GM12878 (cell line): ENCODE measurements at regions not wholly inside any gene's neighbourhood (a gene's known extent, or its start where the extent isn't known, plus 50 kb on each side); places are given as distances from the start of the nearest gene placed in this dataset.

ENCODE experiments used
- ATAC-seq: fragments of 200-7000 bp; cut with Tn5 transposase; 3 replicates; pipeline ENCODE4 v1.9.1; 2020; ENCODE audit warnings: mild to moderate bottlenecking, moderate library complexity
- BruUV-seq: library from RNA; stranded (reverse); fragments of 400-500 nt; replicated peaks from 2 replicates; lab custom pipeline; 2021; lab: Mats Ljungman, UMichigan
- CTCF ChIA-PET: fragments of 300-600 bp; sonication (Branson Sonifier 250); formaldehyde crosslinking; extraction: SDS; loops from one replicate; lab custom pipeline; 2021; ENCODE audit warnings: inconsistent platforms; lab: Yijun Ruan, JAX
- POLR2A ChIA-PET: fragments of 350-600 bp; formaldehyde crosslinking; extraction: SDS; loops from one replicate; lab custom pipeline; 2021; ENCODE audit warnings: inconsistent platforms; lab: Charles Lee
- RAD21 ChIA-PET: fragments of 300-600 bp; sonication (Branson Sonifier 250); formaldehyde crosslinking; loops from one replicate; lab custom pipeline; 2023; ENCODE audit warnings: antibody characterized with exemption; ENCODE audit not compliant: unreplicated experiment; lab: Charles Lee
- SMC1A ChIA-PET: fragments of 300-600 bp; sonication (Branson Sonifier 250); formaldehyde crosslinking; loops from one replicate; lab custom pipeline; 2023; ENCODE audit not compliant: unreplicated experiment, uncharacterized antibody; lab: Charles Lee
- DNase-seq: peaks from one replicate; pipeline ENCODE4 v3.0.0-alpha.2; 2011; ENCODE audit warnings: low read depth, low spot score
- FAIRE-seq: peaks from 3 replicates; lab custom pipeline; 2011; peaks lifted over from hg19 to GRCh38; lab: Jason Lieb, UNC
- H2AFZ ChIP-seq: 2 replicates; pipeline ENCODE4 v1.6.0; 2011; ENCODE audit warnings: low read depth, low read length, control low read depth; ENCODE audit not compliant: control insufficient read depth
- H3K27ac ChIP-seq: 2 replicates; pipeline ENCODE4 v1.5.1; 2011; ENCODE audit warnings: control low read depth; ENCODE audit not compliant: control insufficient read depth, insufficient read depth
- H3K27me3 ChIP-seq, 2 experiments: replicated peaks in 1 of 2; 2 replicates each; pipeline versions ENCODE4 v1.6.0 to v1.6.1; 2011; ENCODE audit warnings: low read length in 1 of 2; ENCODE audit not compliant: control insufficient read depth in 2 of 2, insufficient read depth in 2 of 2
- H3K36me3 ChIP-seq, 2 experiments: 2 replicates each; pipeline ENCODE4 v1.5.1; 2011; ENCODE audit warnings: low read length in 1 of 2; ENCODE audit not compliant: control insufficient read depth in 2 of 2, insufficient read depth in 2 of 2
- H3K4me1 ChIP-seq: 2 replicates; pipeline ENCODE4 v1.6.1; 2011; ENCODE audit warnings: mild to moderate bottlenecking, low read length, moderate library complexity, mixed read lengths; ENCODE audit not compliant: control insufficient read depth, insufficient read depth
- H3K4me2 ChIP-seq: 2 replicates; pipeline ENCODE4 v1.6.0; 2011; ENCODE audit warnings: control low read depth; ENCODE audit not compliant: control insufficient read depth, insufficient read depth
- H3K4me3 ChIP-seq: fragments of 200-600 bp; sonication (generic); 2 replicates; pipeline ENCODE4 v1.5.1; 2016
- H3K79me2 ChIP-seq: 2 replicates; pipeline ENCODE4 v1.6.0; 2011; ENCODE audit warnings: low read length; ENCODE audit not compliant: control insufficient read depth, insufficient read depth
- H3K9ac ChIP-seq: 2 replicates; pipeline ENCODE4 v1.8.0; 2011; ENCODE audit warnings: low read length, control low read depth, mixed read lengths; ENCODE audit not compliant: control insufficient read depth, insufficient read depth
- H3K9me3 ChIP-seq: replicated peaks from 3 replicates; pipeline ENCODE4 v1.5.1; 2011; ENCODE audit warnings: mild to moderate bottlenecking, low read length; ENCODE audit not compliant: control insufficient read depth, insufficient read depth
- H4K20me1 ChIP-seq: 2 replicates; pipeline ENCODE4 v1.6.0; 2011; ENCODE audit not compliant: control insufficient read depth, insufficient read depth
- BMI1 ChIP-seq: fragments of 450-650 bp; IDR thresholded peaks from 2 replicates; pipeline ENCODE4 v1.6.1; 2016; ENCODE audit warnings: mild to moderate bottlenecking, moderate library complexity, borderline replicate concordance
- CREM ChIP-seq: IDR thresholded peaks from 2 replicates; pipeline ENCODE4 v1.6.1; 2014; ENCODE audit warnings: antibody characterized with exemption, low read depth
- ESRRA ChIP-seq: IDR thresholded peaks from 2 replicates; pipeline ENCODE4 v1.6.1; 2012; ENCODE audit warnings: mild to moderate bottlenecking, low read length, improper control_type of control experiment
- IRF5 ChIP-seq: fragments of 450-650 bp; IDR thresholded peaks from 2 replicates; pipeline ENCODE4 v1.6.1; 2017; ENCODE audit warnings: borderline replicate concordance
- NFIC ChIP-seq: IDR thresholded peaks from 2 replicates; pipeline ENCODE4 v1.6.1; 2012; ENCODE audit warnings: low read depth, mild to moderate bottlenecking, inconsistent platforms, low read length, moderate library complexity
- NFYB ChIP-seq: IDR thresholded peaks from 2 replicates; pipeline ENCODE4 v1.6.1; 2011; ENCODE audit warnings: low read depth, mild to moderate bottlenecking, low read length, improper control_type of control experiment, moderate library complexity; ENCODE audit not compliant: insufficient read depth
- POLR2A ChIP-seq: IDR thresholded peaks from 2 replicates; pipeline ENCODE4 v1.6.1; 2011; ENCODE audit warnings: low read depth, mild to moderate bottlenecking, low read length
- RCOR1 ChIP-seq: conservative IDR thresholded peaks from 2 replicates; pipeline ENCODE4 v1.6.1; 2012; ENCODE audit warnings: low read depth, low read length, improper control_type of control experiment
- RUNX3 ChIP-seq: IDR thresholded peaks from 2 replicates; pipeline ENCODE4 v1.6.1; 2012; ENCODE audit warnings: low read length, inconsistent platforms
- ZNF217 ChIP-seq: fragments of 450-650 bp; IDR thresholded peaks from 2 replicates; pipeline ENCODE4 v1.6.1; 2017; ENCODE audit warnings: antibody characterized with exemption, mild to moderate bottlenecking
- ZNF622 ChIP-seq: fragments of 450-650 bp; IDR thresholded peaks from 2 replicates; pipeline ENCODE4 v1.6.1; 2017; ENCODE audit warnings: mild to moderate bottlenecking, inconsistent platforms
- WGBS: methylation state at CpG from one replicate; pipeline ENCODE4 v1.1.6; 2016; ENCODE audit warnings: low lambda C conversion rate; ENCODE audit not compliant: insufficient replicate concordance, insufficient coverage; ENCODE audit errors: missing lambda C conversion rate; 5-methylcytosine and 5-hydroxymethylcytosine counted together
- in situ Hi-C: fragments of 300-500 bp; cut with MboI; formaldehyde crosslinking; loops from 9 replicates; pipeline ENCODE4 v1.14.3; 2018; ENCODE audit warnings: mixed read lengths
- intact Hi-C: fragments of 100-400 bp; cut with micrococcal nuclease; formaldehyde crosslinking; loops from one replicate; pipeline ENCODE4 v1.14.2; 2022; ENCODE audit not compliant: unreplicated experiment
- TF ChIP-seq, protein P1 (sequence below): fragments of 450-650 bp; IDR thresholded peaks from 2 replicates; pipeline ENCODE4 v1.6.1; 2018; ENCODE audit warnings: mild to moderate bottlenecking, low read depth, moderate library complexity; ENCODE audit not compliant: partially characterized antibody
- TF ChIP-seq, protein P2 (sequence below): fragments of 450-650 bp; IDR thresholded peaks from 2 replicates; pipeline ENCODE4 v1.6.1; 2017; ENCODE audit warnings: mild to moderate bottlenecking, moderate library complexity

DNA sequence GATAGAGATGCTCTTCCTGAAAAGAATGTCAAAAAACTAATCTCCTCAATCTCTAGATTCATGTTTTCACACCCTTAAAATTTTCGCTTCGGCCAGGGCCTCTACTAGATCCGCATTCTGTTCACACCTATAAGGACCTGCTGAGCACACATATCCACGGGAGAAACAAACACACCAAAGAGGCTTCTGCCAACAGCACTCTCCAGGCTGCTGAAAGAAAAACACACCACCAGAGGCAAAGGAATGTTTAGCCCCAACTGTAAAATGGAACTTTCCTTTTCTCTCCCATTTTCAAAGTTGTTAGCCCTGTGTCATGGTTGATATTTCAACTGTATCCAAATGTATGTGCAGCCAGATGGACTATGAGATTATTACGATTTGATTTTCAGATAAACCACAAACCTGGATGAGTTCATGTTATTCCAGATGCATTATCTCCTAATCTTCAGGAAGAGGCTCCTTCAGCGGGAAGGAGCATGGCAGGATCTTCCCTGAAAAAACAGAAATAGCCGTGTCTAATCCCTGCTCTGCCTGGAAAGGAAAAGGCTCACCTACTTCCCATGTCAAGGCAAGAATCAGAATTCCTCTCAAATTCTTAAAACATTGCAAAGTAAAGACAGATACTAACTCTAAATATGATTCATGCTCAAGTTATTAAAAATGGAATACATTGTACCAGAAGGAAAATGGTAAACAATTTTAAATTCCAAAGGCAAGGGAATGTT lies 442.7 kb upstream of the NR2F2 start:
- SMC1A ChIA-PET, result interaction anchor here (2.0 kb wide), 1 partner anchor 11 kb away, joined by 9 read pairs; no protein-coding TSS in a partner anchor
- no peak overlapping the region for H3K27ac ChIP-seq
- intact Hi-C loops (no loop called here), in situ Hi-C loops (no loop called here)
- no peaks in the 10 kb centered on the region for H3K36me3 ChIP-seq
- TF ChIP-seq IRF5 (no peak), RUNX3 (no peak), ESRRA (no peak), RCOR1 (no peak), CREM (no peak), NFIC (no peak), ZNF217 (no peak), BMI1 (no peak), POLR2A (no peak), ZNF622 (no peak), NFYB (no peak)
- TF ChIP-seq, protein P1, sequence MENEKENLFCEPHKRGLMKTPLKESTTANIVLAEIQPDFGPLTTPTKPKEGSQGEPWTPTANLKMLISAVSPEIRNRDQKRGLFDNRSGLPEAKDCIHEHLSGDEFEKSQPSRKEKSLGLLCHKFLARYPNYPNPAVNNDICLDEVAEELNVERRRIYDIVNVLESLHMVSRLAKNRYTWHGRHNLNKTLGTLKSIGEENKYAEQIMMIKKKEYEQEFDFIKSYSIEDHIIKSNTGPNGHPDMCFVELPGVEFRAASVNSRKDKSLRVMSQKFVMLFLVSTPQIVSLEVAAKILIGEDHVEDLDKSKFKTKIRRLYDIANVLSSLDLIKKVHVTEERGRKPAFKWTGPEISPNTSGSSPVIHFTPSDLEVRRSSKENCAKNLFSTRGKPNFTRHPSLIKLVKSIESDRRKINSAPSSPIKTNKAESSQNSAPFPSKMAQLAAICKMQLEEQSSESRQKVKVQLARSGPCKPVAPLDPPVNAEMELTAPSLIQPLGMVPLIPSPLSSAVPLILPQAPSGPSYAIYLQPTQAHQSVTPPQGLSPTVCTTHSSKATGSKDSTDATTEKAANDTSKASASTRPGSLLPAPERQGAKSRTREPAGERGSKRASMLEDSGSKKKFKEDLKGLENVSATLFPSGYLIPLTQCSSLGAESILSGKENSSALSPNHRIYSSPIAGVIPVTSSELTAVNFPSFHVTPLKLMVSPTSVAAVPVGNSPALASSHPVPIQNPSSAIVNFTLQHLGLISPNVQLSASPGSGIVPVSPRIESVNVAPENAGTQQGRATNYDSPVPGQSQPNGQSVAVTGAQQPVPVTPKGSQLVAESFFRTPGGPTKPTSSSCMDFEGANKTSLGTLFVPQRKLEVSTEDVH, result no peak
- TF ChIP-seq, protein P2, sequence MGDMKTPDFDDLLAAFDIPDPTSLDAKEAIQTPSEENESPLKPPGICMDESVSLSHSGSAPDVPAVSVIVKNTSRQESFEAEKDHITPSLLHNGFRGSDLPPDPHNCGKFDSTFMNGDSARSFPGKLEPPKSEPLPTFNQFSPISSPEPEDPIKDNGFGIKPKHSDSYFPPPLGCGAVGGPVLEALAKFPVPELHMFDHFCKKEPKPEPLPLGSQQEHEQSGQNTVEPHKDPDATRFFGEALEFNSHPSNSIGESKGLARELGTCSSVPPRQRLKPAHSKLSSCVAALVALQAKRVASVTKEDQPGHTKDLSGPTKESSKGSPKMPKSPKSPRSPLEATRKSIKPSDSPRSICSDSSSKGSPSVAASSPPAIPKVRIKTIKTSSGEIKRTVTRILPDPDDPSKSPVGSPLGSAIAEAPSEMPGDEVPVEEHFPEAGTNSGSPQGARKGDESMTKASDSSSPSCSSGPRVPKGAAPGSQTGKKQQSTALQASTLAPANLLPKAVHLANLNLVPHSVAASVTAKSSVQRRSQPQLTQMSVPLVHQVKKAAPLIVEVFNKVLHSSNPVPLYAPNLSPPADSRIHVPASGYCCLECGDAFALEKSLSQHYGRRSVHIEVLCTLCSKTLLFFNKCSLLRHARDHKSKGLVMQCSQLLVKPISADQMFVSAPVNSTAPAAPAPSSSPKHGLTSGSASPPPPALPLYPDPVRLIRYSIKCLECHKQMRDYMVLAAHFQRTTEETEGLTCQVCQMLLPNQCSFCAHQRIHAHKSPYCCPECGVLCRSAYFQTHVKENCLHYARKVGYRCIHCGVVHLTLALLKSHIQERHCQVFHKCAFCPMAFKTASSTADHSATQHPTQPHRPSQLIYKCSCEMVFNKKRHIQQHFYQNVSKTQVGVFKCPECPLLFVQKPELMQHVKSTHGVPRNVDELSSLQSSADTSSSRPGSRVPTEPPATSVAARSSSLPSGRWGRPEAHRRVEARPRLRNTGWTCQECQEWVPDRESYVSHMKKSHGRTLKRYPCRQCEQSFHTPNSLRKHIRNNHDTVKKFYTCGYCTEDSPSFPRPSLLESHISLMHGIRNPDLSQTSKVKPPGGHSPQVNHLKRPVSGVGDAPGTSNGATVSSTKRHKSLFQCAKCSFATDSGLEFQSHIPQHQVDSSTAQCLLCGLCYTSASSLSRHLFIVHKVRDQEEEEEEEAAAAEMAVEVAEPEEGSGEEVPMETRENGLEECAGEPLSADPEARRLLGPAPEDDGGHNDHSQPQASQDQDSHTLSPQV, result no peak
- RAD21 ChIA-PET, result no interaction called here
- H4K20me1 ChIP-seq, result no peaks in the 10 kb centered on the region
- no peaks in the 10 kb centered on the region for H3K4me1 ChIP-seq
- H3K9ac ChIP-seq, result no peak overlapping the region
- BruUV-seq, result no TSS peak
- FAIRE-seq (no peak), ATAC-seq (no peak), DNase-seq (no peak)
- no peak overlapping the region for H2AFZ ChIP-seq
- no peak overlapping the region for H3K4me2 ChIP-seq
- POLR2A ChIA-PET, result no interaction called here
- peaks cover 2% of the 10 kb centered on the region; the same call in 1 of the 3 replicates for H3K9me3 ChIP-seq
- 66% methylated on average over 7 of the region's 7 CpGs for WGBS
- no peaks in the 10 kb centered on the region for H3K79me2 ChIP-seq
- no peak overlapping the region for H3K4me3 ChIP-seq
- H3K27me3 ChIP-seq, result no peaks in the 10 kb centered on the region
- CTCF ChIA-PET, result interaction anchor here (2.3 kb wide), 1 partner anchor 29 kb away, joined by 5 read pairs; no protein-coding TSS in a partner anchor
